GM18520 (cell line): ENCODE measurements at regions not wholly inside any gene's neighbourhood (a gene's known extent, or its start where the extent isn't known, plus 50 kb on each side); places are given as distances from the start of the nearest gene placed in this dataset.
"Not testable (repeated sequence)": the region's sequence is repeated elsewhere in the genome, so short reads cannot be mapped to it uniquely, and the experiment has no call there.

Experiments used
- ATAC-seq: cut with Tn5 transposase; IDR thresholded peaks from one replicate; pipeline ENCODE4 v1.9.1; 2021; ENCODE audit not compliant: unreplicated experiment

GRCh38 chr6:106855117-106855516 is 119.4 kb downstream of the CD24 start:
- ATAC-seq = no peak

GRCh38 chr6:106849676-106850332 is 124.7 kb downstream of the CD24 start:
- ATAC-seq = no peak

GRCh38 chr6:106849120-106849519 is 125.4 kb downstream of the CD24 start:
- no peak for ATAC-seq

- no peak for ATAC-seq
Measured at GRCh38 chr6:106847116-106847515, 127.4 kb downstream of the CD24 start.

- ATAC-seq = peak; percentile 60
Measured at GRCh38 chr6:106844930-106845329, 129.6 kb downstream of the CD24 start.

GRCh38 chr6:106832766-106833510 is 141.6 kb downstream of the CD24 start:
- no peak for ATAC-seq

- no peak for ATAC-seq
Measured at GRCh38 chr6:106830930-106831329, 143.6 kb downstream of the CD24 start.

GRCh38 chr6:106829451-106829850 is 145.1 kb downstream of the CD24 start:
- ATAC-seq = no peak

GRCh38 chr6:106827081-106827480 is 147.4 kb downstream of the CD24 start:
- ATAC-seq = no peak

GRCh38 chr6:106825156-106825555 is 149.4 kb downstream of the CD24 start:
- no peak for ATAC-seq

GRCh38 chr6:106823732-106824351 is 150.7 kb downstream of the CD24 start:
- no peak for ATAC-seq

GRCh38 chr6:106823058-106823457 is 151.5 kb downstream of the CD24 start:
- ATAC-seq = no peak

- no peak for ATAC-seq
Measured at GRCh38 chr6:106820412-106820852, 154.1 kb downstream of the CD24 start.

- ATAC-seq = no peak
Measured at GRCh38 chr6:106811088-106811686, 163.3 kb downstream of the CD24 start.

GRCh38 chr6:106808758-106809157 is 165.8 kb downstream of the CD24 start:
- ATAC-seq = no peak

- no peak for ATAC-seq
Measured at GRCh38 chr6:106807947-106808611, 166.4 kb downstream of the CD24 start.

- ATAC-seq = not testable (repeated sequence)
Measured at GRCh38 chr6:106806253-106806652, 168.3 kb downstream of the CD24 start.

GRCh38 chr6:106805771-106806170 is 168.8 kb downstream of the CD24 start:
- no peak for ATAC-seq

GRCh38 chr6:106804346-106805335 is 169.9 kb downstream of the CD24 start:
- ATAC-seq = no peak

GRCh38 chr6:106803188-106803587 is 171.3 kb downstream of the CD24 start:
- ATAC-seq = no peak
